Fibroblast of pulmonary artery (primary cell): ENCODE measurements at regions not wholly inside any gene's neighbourhood (a gene's known extent, or its start where the extent isn't known, plus 50 kb on each side); places are given as distances from the start of the nearest gene placed in this dataset.

Source experiments
- DNase-seq: peaks from one replicate; pipeline ENCODE4 v3.0.0-alpha.2; 2010; ENCODE audit warnings: low read depth
- H3K4me3 ChIP-seq: replicated peaks from 2 replicates; pipeline ENCODE4 v1.5.1; 2011; ENCODE audit warnings: low read depth, mild to moderate bottlenecking, control low read depth, low read length, moderate library complexity
- CTCF ChIP-seq: IDR thresholded peaks from 2 replicates; pipeline ENCODE4 v1.5.1; 2011; ENCODE audit warnings: mild to moderate bottlenecking, control low read depth, low read length, inconsistent platforms; ENCODE audit errors: missing control alignments

- TF ChIP-seq CTCF, result no peak
- H3K4me3 ChIP-seq, result no peak overlapping the region
- DNase-seq, result no peak
Observed at GRCh38 chr2:82120115-82120514, 1815.6 kb upstream of the LRRTM1 start.

GRCh38 chr2:82109418-82109817 is 1804.9 kb upstream of the LRRTM1 start:
- no peak for TF ChIP-seq CTCF
- DNase-seq, result no peak
- no peak overlapping the region for H3K4me3 ChIP-seq

DNA sequence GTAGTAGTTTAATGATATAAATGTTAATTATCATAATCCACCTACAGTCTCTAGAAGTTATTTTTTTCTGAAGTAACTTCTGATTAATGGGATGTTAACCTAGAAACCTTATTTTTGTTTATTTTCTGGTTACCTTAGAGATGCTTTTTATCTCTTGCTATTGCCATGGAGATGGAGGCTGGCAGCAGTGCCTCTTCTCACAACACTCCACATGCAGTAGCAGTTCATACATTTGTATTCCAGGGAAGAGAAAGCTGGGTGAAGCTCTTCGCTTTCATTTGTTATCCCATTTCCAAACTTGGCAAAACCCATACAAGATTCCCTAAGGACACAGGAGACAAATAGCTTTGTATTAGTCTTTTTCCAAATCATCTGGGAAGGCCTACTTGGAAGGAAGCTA is 1794.1 kb upstream of the LRRTM1 start:
- TF ChIP-seq CTCF, result no peak
- H3K4me3 ChIP-seq, result no peak overlapping the region
- DNase-seq, result no peak

DNA sequence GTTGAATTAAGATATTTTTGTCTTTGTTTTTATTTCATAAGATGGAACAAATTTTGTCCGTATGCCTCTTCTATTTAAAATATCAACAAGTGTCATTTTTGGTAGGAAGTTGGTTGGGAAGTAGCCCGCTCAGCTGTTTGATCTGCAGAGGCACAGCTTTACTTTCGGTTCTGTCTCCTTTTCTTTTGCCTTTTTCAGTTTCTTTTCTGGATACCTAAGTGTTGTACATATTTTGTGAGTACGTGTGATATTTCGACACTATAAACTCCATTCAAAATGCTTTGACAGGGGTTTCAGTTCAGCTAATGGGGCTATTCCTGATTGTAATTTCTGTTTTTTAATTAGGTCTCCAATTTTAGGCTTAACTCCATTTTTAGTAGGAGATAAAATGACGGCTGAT is 1785.0 kb upstream of the LRRTM1 start:
- H3K4me3 ChIP-seq, result no peak overlapping the region
- no peak for TF ChIP-seq CTCF
- DNase-seq, result no peak

GRCh38 chr2:82084679-82085392 is 1780.3 kb upstream of the LRRTM1 start:
- H3K4me3 ChIP-seq, result no peak overlapping the region
- no peak for TF ChIP-seq CTCF
- DNase-seq, result no peak

GRCh38 chr2:82075875-82076274 is 1771.3 kb upstream of the LRRTM1 start:
- TF ChIP-seq CTCF, result no peak
- no peak overlapping the region for H3K4me3 ChIP-seq
- no peak for DNase-seq

DNA sequence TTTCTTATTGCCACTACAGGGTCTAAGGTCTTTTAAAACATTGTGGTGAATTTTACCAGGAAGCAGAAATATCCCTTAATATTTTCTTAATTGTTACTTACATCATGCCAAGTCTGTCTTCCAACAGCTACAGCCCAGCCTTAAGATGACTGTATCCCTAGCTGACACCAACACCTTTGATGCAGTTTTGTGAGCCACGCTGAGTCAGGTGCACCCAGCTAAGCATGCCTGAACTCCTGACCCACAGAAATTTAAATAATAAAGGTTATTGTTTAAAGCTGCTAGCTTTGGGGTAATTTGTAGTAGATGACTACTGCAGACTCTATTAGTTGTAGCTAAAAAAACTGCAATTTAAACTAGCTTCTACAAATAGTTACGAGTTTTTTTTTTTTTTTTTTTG is 1757.9 kb upstream of the LRRTM1 start:
- TF ChIP-seq CTCF, result no peak
- no peak overlapping the region for H3K4me3 ChIP-seq
- no peak for DNase-seq
